GM21737 (cell line): ENCODE measurements at regions not wholly inside any gene's neighbourhood (a gene's known extent, or its start where the extent isn't known, plus 50 kb on each side); places are given as distances from the start of the nearest gene placed in this dataset.
"Not testable (repeated sequence)": the region's sequence is repeated elsewhere in the genome, so short reads cannot be mapped to it uniquely, and the experiment has no call there.

Experiments used
- ATAC-seq: cut with Tn5 transposase; IDR thresholded peaks from one replicate; pipeline ENCODE4 v1.9.1; 2021; ENCODE audit warnings: mild to moderate bottlenecking, moderate library complexity; ENCODE audit not compliant: unreplicated experiment

GRCh38 chr7:108627476-108628051, 57.9 kb downstream of the DNAJB9 start:
- ATAC-seq = no peak

- no peak for ATAC-seq
These were observed 59.0 kb downstream of the DNAJB9 start for GRCh38 chr7:108628678-108629077.

GRCh38 chr7:108629651-108630400, 60.2 kb downstream of the DNAJB9 start:
- no peak for ATAC-seq

- no peak for ATAC-seq
These were observed 64.4 kb downstream of the DNAJB9 start for GRCh38 chr7:108634036-108634435.

DNA sequence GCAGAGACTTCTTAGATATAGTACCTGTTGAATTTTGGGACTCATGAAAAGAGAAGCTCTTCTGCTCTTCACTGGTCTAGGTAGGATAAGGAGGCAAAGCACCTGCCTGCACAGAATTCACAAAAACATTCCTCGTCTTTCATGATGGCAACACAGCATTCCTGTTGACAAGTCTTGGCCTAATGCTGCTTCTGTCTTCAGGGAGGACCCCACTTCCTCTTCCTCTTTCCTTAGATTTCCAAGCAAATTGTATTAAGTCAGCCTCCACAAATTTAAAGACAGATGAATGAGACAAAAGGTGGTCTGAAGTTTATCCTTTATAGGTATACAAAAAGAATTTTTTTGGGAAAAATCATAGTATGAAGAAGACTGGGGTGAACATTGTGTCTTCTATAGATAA, 64.9 kb downstream of the DNAJB9 start:
- no peak for ATAC-seq

GRCh38 chr7:108637049-108637621, 67.5 kb downstream of the DNAJB9 start:
- ATAC-seq = no peak

DNA sequence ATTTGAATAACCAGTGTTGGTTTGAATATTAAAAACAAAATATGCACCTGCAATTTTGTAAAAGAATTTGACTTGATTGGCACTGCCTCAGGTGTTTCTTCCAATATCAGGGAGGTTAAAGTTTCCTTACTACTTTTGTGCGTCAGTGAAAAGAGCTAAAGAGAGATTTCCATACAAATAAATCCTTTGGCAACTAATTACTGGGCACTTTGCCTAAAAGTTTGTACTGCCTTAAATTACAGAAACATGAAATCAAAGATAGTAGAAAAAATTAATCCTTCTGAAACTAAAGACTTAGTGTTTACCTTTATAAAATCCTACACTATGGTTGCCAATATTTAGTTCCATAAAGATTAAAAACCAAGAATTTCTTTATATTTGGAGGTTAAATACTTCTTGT, 72.5 kb downstream of the DNAJB9 start:
- no peak for ATAC-seq

DNA sequence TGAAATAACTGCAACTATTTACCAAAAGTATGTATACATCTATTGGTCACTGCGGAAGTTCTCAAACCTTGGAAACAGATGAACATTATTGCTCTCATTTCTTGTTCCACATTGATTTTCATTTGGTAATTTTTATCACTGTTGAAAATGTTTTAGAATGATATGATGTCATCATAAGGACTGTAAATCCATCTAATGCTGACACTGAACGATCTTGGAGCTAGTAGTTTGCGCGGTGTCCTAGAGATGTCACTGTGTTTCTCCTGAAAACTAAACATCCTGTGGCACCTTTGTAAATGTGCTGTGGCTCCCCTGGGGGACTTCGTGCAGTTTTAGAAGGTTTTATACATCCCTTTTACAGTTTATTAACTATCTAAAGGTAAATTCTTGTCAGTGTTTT, 73.5 kb downstream of the DNAJB9 start:
- ATAC-seq = no peak

DNA sequence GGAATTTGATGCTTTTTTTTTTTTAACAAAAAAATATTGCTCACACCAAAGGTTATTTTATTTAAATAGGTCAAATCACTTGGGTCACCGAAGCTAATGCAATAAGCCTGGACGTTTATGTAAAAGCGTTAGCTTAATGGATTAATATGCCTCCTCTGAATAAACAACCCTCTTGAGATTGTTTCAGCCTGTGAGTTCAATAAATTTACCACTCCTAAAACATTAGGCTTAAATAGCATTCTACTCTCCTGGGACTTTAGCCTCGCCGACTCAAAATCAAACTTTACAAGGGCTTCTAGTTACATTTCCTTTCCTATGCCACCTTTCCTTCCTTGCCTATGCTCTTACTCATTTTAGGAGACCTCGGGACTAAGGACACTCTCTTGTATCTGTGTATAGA, 79.3 kb downstream of the DNAJB9 start:
- ATAC-seq = no peak

DNA sequence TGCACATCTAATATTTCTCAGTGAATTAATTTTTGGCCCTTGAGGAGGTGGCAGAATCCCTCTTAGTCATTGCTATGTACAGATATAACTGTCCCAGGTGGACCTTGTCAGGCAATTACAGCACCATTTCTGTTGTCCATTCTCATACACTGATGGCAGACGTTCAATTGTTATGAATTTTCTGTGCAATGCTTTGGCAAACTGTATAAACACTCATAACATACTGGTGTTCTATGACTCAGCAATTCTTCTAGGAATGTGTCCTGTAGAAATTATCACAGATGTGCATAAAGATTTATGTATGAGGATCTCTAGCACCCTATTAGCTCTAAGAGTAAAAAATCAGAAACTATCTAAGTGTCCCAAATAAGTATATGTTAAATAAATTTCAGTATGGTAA, 80.8 kb downstream of the DNAJB9 start:
- ATAC-seq = no peak

- no peak for ATAC-seq
These were observed 83.2 kb downstream of the DNAJB9 start for GRCh38 chr7:108652886-108653285.

- ATAC-seq = no peak
These were observed 83.9 kb downstream of the DNAJB9 start for GRCh38 chr7:108653526-108653925.

DNA sequence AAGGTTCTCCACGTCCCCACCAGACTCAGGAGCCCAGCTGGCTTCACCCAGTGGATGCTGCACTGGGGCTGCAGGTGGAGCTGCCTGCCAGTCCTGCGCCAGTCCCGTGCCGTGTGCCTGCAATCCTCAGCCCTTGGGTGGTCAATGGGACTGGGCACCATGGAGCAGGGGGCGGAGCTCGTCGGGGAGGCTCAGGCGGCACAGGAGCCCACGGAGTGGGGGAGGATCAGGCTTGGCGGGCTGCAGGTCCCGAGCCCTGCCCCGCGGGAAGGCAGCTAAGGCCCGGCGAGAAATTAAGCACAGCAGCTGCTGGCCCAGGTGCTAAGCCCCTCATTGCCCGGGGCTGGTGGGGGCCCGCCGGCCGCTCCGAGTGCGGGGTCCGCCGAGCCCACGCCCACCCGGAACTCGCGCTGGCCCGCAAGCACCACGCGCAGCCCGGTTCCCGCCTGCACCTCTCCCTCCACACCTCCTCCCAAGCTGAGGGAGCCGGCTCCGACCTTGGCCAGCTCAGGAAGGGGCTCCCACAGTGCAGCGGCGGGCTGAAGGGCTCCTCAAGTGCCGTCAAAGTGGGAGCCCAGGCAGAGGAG, 87.6 kb downstream of the DNAJB9 start:
- ATAC-seq = not testable (repeated sequence)

GRCh38 chr7:108659261-108659660, 89.6 kb downstream of the DNAJB9 start:
- ATAC-seq = no peak

GRCh38 chr7:108659867-108660266, 90.2 kb downstream of the DNAJB9 start:
- ATAC-seq = no peak

- ATAC-seq = no peak
These were observed 90.8 kb downstream of the DNAJB9 start for GRCh38 chr7:108660465-108660864.

GRCh38 chr7:108662783-108663362, 93.2 kb downstream of the DNAJB9 start:
- ATAC-seq = no peak

DNA sequence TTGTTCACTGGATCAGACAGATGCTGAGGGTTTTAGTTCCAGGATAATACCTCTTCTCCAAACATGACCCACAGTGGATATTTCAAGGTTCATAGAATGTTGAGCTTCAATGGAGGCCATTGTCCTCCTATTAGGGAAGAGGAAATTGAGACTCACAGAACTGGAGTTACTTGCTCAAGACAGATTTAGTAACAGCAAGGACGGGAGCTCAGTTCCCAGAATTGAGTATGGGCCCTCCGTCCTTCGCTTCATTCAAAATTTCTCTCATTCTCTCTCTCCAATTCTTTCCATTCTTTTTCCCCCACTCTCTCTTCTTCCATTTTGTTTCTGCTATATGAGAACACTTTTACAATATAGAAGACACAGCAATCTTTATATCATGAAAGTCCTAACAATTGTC, 94.0 kb downstream of the DNAJB9 start:
- no peak for ATAC-seq

DNA sequence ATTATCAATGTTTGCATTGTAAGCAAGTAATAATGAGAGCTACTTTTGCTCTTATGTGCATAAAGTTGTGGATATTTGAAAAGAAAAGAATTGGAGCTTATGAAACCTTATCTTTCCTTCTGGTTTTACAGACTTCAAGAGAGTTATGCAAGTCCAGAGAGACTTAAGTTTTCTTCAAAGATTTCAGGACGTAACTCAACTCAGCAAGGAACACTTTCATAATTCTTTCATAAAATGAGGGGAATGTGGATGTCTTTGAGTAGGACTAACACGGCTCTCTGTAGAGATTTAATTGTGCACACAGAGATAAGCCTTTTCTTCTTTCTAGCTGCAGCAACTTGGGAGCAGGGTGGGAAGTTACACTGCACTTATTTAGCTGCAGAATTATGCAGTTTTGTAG, 97.5 kb downstream of the DNAJB9 start:
- no peak for ATAC-seq

DNA sequence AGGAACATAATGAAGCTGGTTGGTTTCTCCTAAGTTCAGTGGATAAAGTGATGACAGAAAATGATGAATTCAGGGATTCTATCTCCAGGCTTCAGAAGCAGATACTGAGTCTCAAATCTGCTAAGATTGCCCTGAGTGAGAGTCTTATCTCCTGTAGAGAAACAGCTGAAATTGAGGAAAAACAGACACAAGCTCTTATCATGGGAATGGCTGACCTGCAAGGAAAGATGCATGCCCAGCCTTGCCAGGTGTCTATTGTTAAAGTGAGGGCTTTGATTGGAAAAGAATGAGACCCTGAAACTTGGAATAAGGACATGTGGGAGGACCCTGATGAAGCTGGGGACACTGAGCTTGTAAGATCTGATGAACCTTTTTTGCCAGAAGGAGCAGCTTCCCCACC, 100.3 kb downstream of the DNAJB9 start:
- no peak for ATAC-seq

- not testable (repeated sequence) for ATAC-seq
These were observed 104.0 kb downstream of the DNAJB9 start for GRCh38 chr7:108673699-108674098.

GRCh38 chr7:108684629-108685028, 115.0 kb downstream of the DNAJB9 start:
- ATAC-seq = no peak
